Testis (tissue), 2 donors: ENCODE measurements at regions not wholly inside any gene's neighbourhood (a gene's known extent, or its start where the extent isn't known, plus 50 kb on each side); places are given as distances from the start of the nearest gene placed in this dataset.

ENCODE experiments used
- POLR2A ChIP-seq: fragments of 450-650 bp; IDR thresholded peaks from one replicate; pipeline ENCODE4 v1.6.1; 2017; ENCODE audit warnings: antibody characterized with exemption, mild to moderate bottlenecking, moderate library complexity
- TF ChIP-seq, protein P1 (sequence below), 3 experiments: fragments of 450-650 bp in 2 of 3; fragments of 200-600 bp in 1 of 3; sonication (generic) in 1 of 3; IDR thresholded peaks; one replicate each; pipeline ENCODE4 v1.5.1; 2016 to 2019; ENCODE audit warnings: antibody characterized with exemption in 3 of 3, mild to moderate bottlenecking in 2 of 3, moderate library complexity in 1 of 3

DNA sequence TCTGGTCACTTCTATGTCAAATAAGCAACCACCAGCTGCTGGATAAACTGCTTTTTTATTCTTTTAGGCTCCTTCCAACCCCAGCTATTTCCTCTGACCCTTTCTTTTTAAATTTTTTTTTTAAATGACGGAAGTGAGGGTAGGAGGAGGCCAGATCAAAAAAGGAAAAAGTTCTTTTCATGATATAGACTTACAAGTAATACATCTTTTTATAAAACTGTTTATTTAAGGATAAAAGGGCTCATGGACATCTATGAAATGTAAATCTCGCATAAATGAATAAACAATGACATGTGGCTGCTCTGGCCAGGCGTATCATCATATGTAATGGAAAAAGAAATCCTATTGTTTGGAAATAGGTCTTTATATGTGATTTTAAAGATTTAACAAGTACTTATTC is 169.0 kb upstream of the ATP2B1 start:
- TF ChIP-seq POLR2A: no peak
- TF ChIP-seq, protein P1, sequence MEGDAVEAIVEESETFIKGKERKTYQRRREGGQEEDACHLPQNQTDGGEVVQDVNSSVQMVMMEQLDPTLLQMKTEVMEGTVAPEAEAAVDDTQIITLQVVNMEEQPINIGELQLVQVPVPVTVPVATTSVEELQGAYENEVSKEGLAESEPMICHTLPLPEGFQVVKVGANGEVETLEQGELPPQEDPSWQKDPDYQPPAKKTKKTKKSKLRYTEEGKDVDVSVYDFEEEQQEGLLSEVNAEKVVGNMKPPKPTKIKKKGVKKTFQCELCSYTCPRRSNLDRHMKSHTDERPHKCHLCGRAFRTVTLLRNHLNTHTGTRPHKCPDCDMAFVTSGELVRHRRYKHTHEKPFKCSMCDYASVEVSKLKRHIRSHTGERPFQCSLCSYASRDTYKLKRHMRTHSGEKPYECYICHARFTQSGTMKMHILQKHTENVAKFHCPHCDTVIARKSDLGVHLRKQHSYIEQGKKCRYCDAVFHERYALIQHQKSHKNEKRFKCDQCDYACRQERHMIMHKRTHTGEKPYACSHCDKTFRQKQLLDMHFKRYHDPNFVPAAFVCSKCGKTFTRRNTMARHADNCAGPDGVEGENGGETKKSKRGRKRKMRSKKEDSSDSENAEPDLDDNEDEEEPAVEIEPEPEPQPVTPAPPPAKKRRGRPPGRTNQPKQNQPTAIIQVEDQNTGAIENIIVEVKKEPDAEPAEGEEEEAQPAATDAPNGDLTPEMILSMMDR (IDR thresholded peaks at IDR 0.05): no peak
